Astrocyte (in vitro differentiated cells and primary cell): ENCODE measurements at regions not wholly inside any gene's neighbourhood (a gene's known extent, or its start where the extent isn't known, plus 50 kb on each side); places are given as distances from the start of the nearest gene placed in this dataset.

Experiments
- DNase-seq: peaks from one replicate; pipeline ENCODE4 v3.0.0-alpha.2; 2010; ENCODE audit warnings: low read depth
- FAIRE-seq: peaks from 2 replicates; lab custom pipeline; 2011; peaks lifted over from hg19 to GRCh38; lab: Jason Lieb, UNC
- H2AFZ ChIP-seq: 2 replicates; pipeline ENCODE4 v1.6.0; 2012; ENCODE audit warnings: low read depth, low read length, inconsistent platforms
- H3K27ac ChIP-seq: 2 replicates; pipeline ENCODE4 v1.5.1; 2011; ENCODE audit warnings: low read depth, low read length, inconsistent platforms
- H3K27me3 ChIP-seq: 2 replicates; pipeline ENCODE4 v1.6.0; 2011; ENCODE audit warnings: low read length, inconsistent platforms; ENCODE audit not compliant: insufficient read depth
- H3K36me3 ChIP-seq: 2 replicates; pipeline ENCODE4 v1.5.1; 2011; ENCODE audit warnings: low read length, inconsistent platforms; ENCODE audit not compliant: insufficient read depth
- H3K4me1 ChIP-seq: 2 replicates; pipeline ENCODE4 v1.5.1; 2011; ENCODE audit warnings: low read length, inconsistent platforms; ENCODE audit not compliant: insufficient read depth
- H3K4me2 ChIP-seq: 2 replicates; pipeline ENCODE4 v1.6.0; 2012; ENCODE audit warnings: low read length, inconsistent platforms
- H3K4me3 ChIP-seq: 2 replicates; pipeline ENCODE4 v1.5.1; 2011; ENCODE audit warnings: low read depth, mild to moderate bottlenecking, low read length, inconsistent platforms; ENCODE audit not compliant: insufficient read depth
- H3K79me2 ChIP-seq: 2 replicates; pipeline ENCODE4 v1.6.0; 2012; ENCODE audit warnings: mild to moderate bottlenecking, low read length, inconsistent platforms; ENCODE audit not compliant: insufficient read depth
- H3K9ac ChIP-seq: 2 replicates; pipeline ENCODE4 v1.6.0; 2012; ENCODE audit warnings: mild to moderate bottlenecking, low read length, inconsistent platforms
- H3K9me3 ChIP-seq: 2 replicates; pipeline ENCODE4 v1.5.1; 2012; ENCODE audit warnings: low read depth, mild to moderate bottlenecking, low read length, inconsistent platforms; ENCODE audit not compliant: insufficient read depth
- H4K20me1 ChIP-seq: 2 replicates; pipeline ENCODE4 v1.6.0; 2012; ENCODE audit warnings: low read length, inconsistent platforms; ENCODE audit not compliant: insufficient read depth
- H3K27ac Mint-ChIP-seq: one replicate; pipeline ENCODE4 v1.8.0; 2021; ENCODE audit warnings: mild to moderate bottlenecking, mixed read lengths; ENCODE audit not compliant: unreplicated experiment
- H3K27me3 Mint-ChIP-seq: one replicate; pipeline ENCODE4 v1.8.0; 2021; ENCODE audit warnings: low read depth, mixed read lengths; ENCODE audit not compliant: unreplicated experiment
- H3K36me3 Mint-ChIP-seq: one replicate; pipeline ENCODE4 v1.8.0; 2021; ENCODE audit warnings: low read depth, mixed read lengths; ENCODE audit not compliant: unreplicated experiment
- H3K4me1 Mint-ChIP-seq: one replicate; pipeline ENCODE4 v1.8.0; 2021; ENCODE audit warnings: low read depth, mixed read lengths; ENCODE audit not compliant: unreplicated experiment
- H3K4me3 Mint-ChIP-seq: one replicate; pipeline ENCODE4 v1.8.0; 2021; ENCODE audit warnings: mild to moderate bottlenecking, moderate library complexity, mixed read lengths; ENCODE audit not compliant: unreplicated experiment
- H3K9me3 Mint-ChIP-seq: one replicate; pipeline ENCODE4 v1.8.0; 2021; ENCODE audit warnings: mild to moderate bottlenecking, mixed read lengths; ENCODE audit not compliant: unreplicated experiment
- EZH2 ChIP-seq: IDR thresholded peaks from 2 replicates; pipeline ENCODE4 v1.6.1; 2012; ENCODE audit warnings: mild to moderate bottlenecking, low read length, inconsistent platforms; ENCODE audit not compliant: insufficient read depth
- TF ChIP-seq, protein P1 (sequence below): IDR thresholded peaks from 2 replicates; pipeline ENCODE4 v1.5.1; 2011; ENCODE audit warnings: low read depth, mild to moderate bottlenecking, inconsistent platforms, low read length, moderate library complexity; ENCODE audit not compliant: insufficient read depth

DNA sequence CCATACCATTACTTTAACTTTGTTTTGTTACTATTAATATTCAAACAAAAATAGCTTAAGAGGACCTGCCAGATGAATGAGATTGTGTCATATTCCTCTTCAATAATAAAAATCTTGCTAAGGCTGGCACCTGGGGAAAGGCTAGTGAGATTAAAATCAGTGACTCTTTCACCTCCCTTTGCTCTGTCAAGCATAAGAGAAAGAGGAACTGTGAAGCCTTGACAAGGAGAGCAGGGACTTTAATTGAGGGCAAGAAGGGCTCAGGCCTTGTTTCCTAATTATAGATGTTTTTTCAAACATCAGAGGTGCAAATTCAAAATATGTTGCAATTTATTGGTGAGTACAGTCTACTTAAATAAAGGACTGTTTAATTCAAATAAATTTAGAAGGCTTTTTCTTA is 91.7 kb downstream of the SPATA31D1 start:
- Mint-ChIP-seq H3K4me3 (no peak overlapping the region), H3K27ac (no peak overlapping the region), H3K27me3 (peaks cover 6% of the 10 kb centered on the region), H3K4me1 (no peaks in the 10 kb centered on the region), H3K9me3 (no peaks in the 10 kb centered on the region), H3K36me3 (no peaks in the 10 kb centered on the region)
- Histone ChIP-seq H4K20me1 (no peaks in the 10 kb centered on the region), H3K36me3 (no peaks in the 10 kb centered on the region), H3K79me2 (no peaks in the 10 kb centered on the region), H3K27me3 (no peaks in the 10 kb centered on the region), H3K9ac (no peak overlapping the region), H2AFZ (no peak overlapping the region), H3K4me3 (no peak overlapping the region), H3K4me1 (no peaks in the 10 kb centered on the region), H3K4me2 (no peak overlapping the region), H3K9me3 (no peaks in the 10 kb centered on the region), H3K27ac (no peak overlapping the region)
- DNase-seq, result no peak
- no peak for TF ChIP-seq EZH2
- TF ChIP-seq, protein P1, sequence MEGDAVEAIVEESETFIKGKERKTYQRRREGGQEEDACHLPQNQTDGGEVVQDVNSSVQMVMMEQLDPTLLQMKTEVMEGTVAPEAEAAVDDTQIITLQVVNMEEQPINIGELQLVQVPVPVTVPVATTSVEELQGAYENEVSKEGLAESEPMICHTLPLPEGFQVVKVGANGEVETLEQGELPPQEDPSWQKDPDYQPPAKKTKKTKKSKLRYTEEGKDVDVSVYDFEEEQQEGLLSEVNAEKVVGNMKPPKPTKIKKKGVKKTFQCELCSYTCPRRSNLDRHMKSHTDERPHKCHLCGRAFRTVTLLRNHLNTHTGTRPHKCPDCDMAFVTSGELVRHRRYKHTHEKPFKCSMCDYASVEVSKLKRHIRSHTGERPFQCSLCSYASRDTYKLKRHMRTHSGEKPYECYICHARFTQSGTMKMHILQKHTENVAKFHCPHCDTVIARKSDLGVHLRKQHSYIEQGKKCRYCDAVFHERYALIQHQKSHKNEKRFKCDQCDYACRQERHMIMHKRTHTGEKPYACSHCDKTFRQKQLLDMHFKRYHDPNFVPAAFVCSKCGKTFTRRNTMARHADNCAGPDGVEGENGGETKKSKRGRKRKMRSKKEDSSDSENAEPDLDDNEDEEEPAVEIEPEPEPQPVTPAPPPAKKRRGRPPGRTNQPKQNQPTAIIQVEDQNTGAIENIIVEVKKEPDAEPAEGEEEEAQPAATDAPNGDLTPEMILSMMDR, result no peak
- no peak for FAIRE-seq

DNA sequence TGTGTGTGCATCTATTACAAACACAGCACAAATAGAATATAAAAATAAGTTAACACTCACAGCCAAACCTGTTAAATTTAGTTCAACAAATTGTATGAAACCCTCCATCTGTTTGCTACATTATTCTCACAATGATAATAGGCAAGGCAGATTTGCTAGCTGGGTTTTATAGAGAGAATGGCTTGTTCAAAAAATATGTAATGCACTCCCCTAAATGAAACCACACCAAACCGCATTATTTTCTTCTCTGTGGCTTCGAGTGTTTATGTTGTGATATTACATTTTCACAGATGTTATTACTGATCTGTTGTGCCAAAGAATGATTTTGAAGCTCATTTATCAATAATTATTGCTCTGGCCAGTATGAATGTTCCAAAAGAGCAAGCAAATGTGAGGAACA is 92.9 kb downstream of the SPATA31D1 start:
- no peak overlapping the region for H3K27ac ChIP-seq
- no peaks in the 10 kb centered on the region for H3K9me3 Mint-ChIP-seq
- H2AFZ ChIP-seq, result no peak overlapping the region
- no peak overlapping the region for H3K27ac Mint-ChIP-seq
- no peaks in the 10 kb centered on the region for H3K9me3 ChIP-seq
- no peaks in the 10 kb centered on the region for H3K4me1 Mint-ChIP-seq
- no peaks in the 10 kb centered on the region for H3K4me1 ChIP-seq
- no peak overlapping the region for H3K4me3 Mint-ChIP-seq
- H3K27me3 ChIP-seq, result no peaks in the 10 kb centered on the region
- H3K4me2 ChIP-seq, result no peak overlapping the region
- H3K27me3 Mint-ChIP-seq, result peaks cover 6% of the 10 kb centered on the region
- no peaks in the 10 kb centered on the region for H4K20me1 ChIP-seq
- TF ChIP-seq, protein P1, result no peak
- no peak for TF ChIP-seq EZH2
- no peaks in the 10 kb centered on the region for H3K79me2 ChIP-seq
- no peaks in the 10 kb centered on the region for H3K36me3 Mint-ChIP-seq
- H3K4me3 ChIP-seq, result no peak overlapping the region
- FAIRE-seq (no peak), DNase-seq (no peak)
- no peak overlapping the region for H3K9ac ChIP-seq
- no peaks in the 10 kb centered on the region for H3K36me3 ChIP-seq

DNA sequence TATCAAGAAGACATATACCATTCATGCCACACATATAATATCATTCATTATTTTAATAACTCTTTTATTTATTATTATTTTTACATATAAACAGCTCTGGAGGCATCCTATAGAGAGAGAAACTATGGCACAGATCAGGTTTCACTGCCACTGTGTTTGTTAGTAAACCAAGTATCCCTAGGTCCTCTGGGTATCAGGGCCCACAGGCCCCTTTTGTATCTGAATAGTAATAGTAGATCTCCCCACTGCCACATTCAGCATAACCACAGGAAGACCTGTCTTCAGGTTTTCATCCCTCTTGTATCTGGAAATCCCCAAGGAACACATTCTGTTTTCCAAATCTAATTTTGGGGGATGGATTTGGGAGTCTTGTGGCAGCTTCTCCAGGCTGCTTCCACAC is 94.0 kb downstream of the SPATA31D1 start:
- H3K27ac ChIP-seq, result no peak overlapping the region
- H3K9ac ChIP-seq, result no peak overlapping the region
- no peaks in the 10 kb centered on the region for H3K36me3 Mint-ChIP-seq
- H3K27ac Mint-ChIP-seq, result no peak overlapping the region
- no peaks in the 10 kb centered on the region for H4K20me1 ChIP-seq
- DNase-seq, result no peak
- TF ChIP-seq, protein P1, result no peak
- TF ChIP-seq EZH2, result no peak
- no peak overlapping the region for H3K4me3 ChIP-seq
- no peak overlapping the region for H3K4me2 ChIP-seq
- no peaks in the 10 kb centered on the region for H3K9me3 Mint-ChIP-seq
- H3K36me3 ChIP-seq, result no peaks in the 10 kb centered on the region
- FAIRE-seq, result no peak
- H3K4me1 Mint-ChIP-seq, result no peaks in the 10 kb centered on the region
- no peak overlapping the region for H2AFZ ChIP-seq
- no peak overlapping the region for H3K4me3 Mint-ChIP-seq
- H3K27me3 Mint-ChIP-seq, result peaks cover 8% of the 10 kb centered on the region
- H3K9me3 ChIP-seq, result no peaks in the 10 kb centered on the region
- no peaks in the 10 kb centered on the region for H3K27me3 ChIP-seq
- no peaks in the 10 kb centered on the region for H3K4me1 ChIP-seq
- H3K79me2 ChIP-seq, result no peaks in the 10 kb centered on the region
